Middle frontal gyrus (tissue), 1 donor: ENCODE measurements at regions not wholly inside any gene's neighbourhood (a gene's known extent, or its start where the extent isn't known, plus 50 kb on each side); places are given as distances from the start of the nearest gene placed in this dataset.

ENCODE experiments used
- DNase-seq: peaks from one replicate; pipeline ENCODE4 v3.0.0-alpha.2; 2015; ENCODE audit warnings: low spot score; ENCODE audit errors: extremely low spot score

GRCh38 chr6:134744301-134744700, 205.6 kb downstream of the ALDH8A1 start:
- no peak for DNase-seq

- no peak for DNase-seq
Measured at GRCh38 chr6:134741200-134741536, 208.7 kb downstream of the ALDH8A1 start.

- DNase-seq = no peak
Measured at GRCh38 chr6:134740473-134741199, 209.3 kb downstream of the ALDH8A1 start.

GRCh38 chr6:134740027-134740373, 209.9 kb downstream of the ALDH8A1 start:
- no peak for DNase-seq

GRCh38 chr6:134739299-134740026, 210.4 kb downstream of the ALDH8A1 start:
- DNase-seq = no peak

- DNase-seq = no peak
Measured at GRCh38 chr6:134738211-134738885, 211.6 kb downstream of the ALDH8A1 start.

GRCh38 chr6:134735461-134735860, 214.4 kb downstream of the ALDH8A1 start:
- DNase-seq = no peak

- DNase-seq = no peak
Measured at GRCh38 chr6:134734312-134734869, 215.5 kb downstream of the ALDH8A1 start.

GRCh38 chr6:134733801-134734200, 216.1 kb downstream of the ALDH8A1 start:
- DNase-seq = no peak

- no peak for DNase-seq
Measured at GRCh38 chr6:134732763-134733162, 217.1 kb downstream of the ALDH8A1 start.

GRCh38 chr6:134731615-134732014, 218.3 kb downstream of the ALDH8A1 start:
- DNase-seq = no peak

- DNase-seq = no peak
Measured at GRCh38 chr6:134730013-134730412, 219.9 kb downstream of the ALDH8A1 start.

GRCh38 chr6:134729561-134729960, 220.3 kb downstream of the ALDH8A1 start:
- no peak for DNase-seq

- DNase-seq = no peak
Measured at GRCh38 chr6:134727081-134727480, 222.8 kb downstream of the ALDH8A1 start.

- no peak for DNase-seq
Measured at GRCh38 chr6:134725590-134725989, 224.3 kb downstream of the ALDH8A1 start.

GRCh38 chr6:134724771-134725340, 225.0 kb downstream of the ALDH8A1 start:
- no peak for DNase-seq

- DNase-seq = no peak
Measured at GRCh38 chr6:134723081-134723871, 226.6 kb downstream of the ALDH8A1 start.

- no peak for DNase-seq
Measured at GRCh38 chr6:134722200-134722870, 227.6 kb downstream of the ALDH8A1 start.

GRCh38 chr6:134721060-134721405, 228.9 kb downstream of the ALDH8A1 start:
- no peak for DNase-seq

- no peak for DNase-seq
Measured at GRCh38 chr6:134720353-134721059, 229.4 kb downstream of the ALDH8A1 start.
